GM21528 (cell line): ENCODE measurements at regions not wholly inside any gene's neighbourhood (a gene's known extent, or its start where the extent isn't known, plus 50 kb on each side); places are given as distances from the start of the nearest gene placed in this dataset.

Source experiments
- ATAC-seq: cut with Tn5 transposase; IDR thresholded peaks from one replicate; pipeline ENCODE4 v1.9.1; 2021; ENCODE audit warnings: mild to moderate bottlenecking, moderate library complexity; ENCODE audit not compliant: unreplicated experiment, low FRiP score

- ATAC-seq = no peak
These were observed 117.7 kb upstream of the HDAC4 start for GRCh38 chr2:239518286-239519088.

GRCh38 chr2:239517686-239518085 is 116.9 kb upstream of the HDAC4 start:
- no peak for ATAC-seq

- no peak for ATAC-seq
These were observed 116.1 kb upstream of the HDAC4 start for GRCh38 chr2:239516954-239517305.

- no peak for ATAC-seq
These were observed 115.6 kb upstream of the HDAC4 start for GRCh38 chr2:239516286-239516953.

GRCh38 chr2:239514754-239515530 is 114.1 kb upstream of the HDAC4 start:
- no peak for ATAC-seq

GRCh38 chr2:239512054-239512453 is 111.2 kb upstream of the HDAC4 start:
- ATAC-seq = no peak

GRCh38 chr2:239509373-239510143 is 108.7 kb upstream of the HDAC4 start:
- ATAC-seq = no peak

GRCh38 chr2:239508261-239508660 is 107.4 kb upstream of the HDAC4 start:
- no peak for ATAC-seq

- ATAC-seq = no peak
These were observed 106.9 kb upstream of the HDAC4 start for GRCh38 chr2:239507576-239508258.

- ATAC-seq = no peak
These were observed 106.1 kb upstream of the HDAC4 start for GRCh38 chr2:239506961-239507360.

- no peak for ATAC-seq
These were observed 105.5 kb upstream of the HDAC4 start for GRCh38 chr2:239506101-239506857.

- no peak for ATAC-seq
These were observed 103.9 kb upstream of the HDAC4 start for GRCh38 chr2:239504643-239505235.

- no peak for ATAC-seq
These were observed 101.8 kb upstream of the HDAC4 start for GRCh38 chr2:239502430-239503186.

GRCh38 chr2:239500574-239501550 is 100.0 kb upstream of the HDAC4 start:
- no peak for ATAC-seq

GRCh38 chr2:239499726-239500573 is 99.1 kb upstream of the HDAC4 start:
- ATAC-seq = no peak

GRCh38 chr2:239498981-239499634 is 98.3 kb upstream of the HDAC4 start:
- no peak for ATAC-seq
